HG03432 (cell line): ENCODE measurements at regions not wholly inside any gene's neighbourhood (a gene's known extent, or its start where the extent isn't known, plus 50 kb on each side); places are given as distances from the start of the nearest gene placed in this dataset.
A peak's percentile ranks its signal among the peaks of the same experiment; 100 is the strongest.

ENCODE experiments used
- ATAC-seq: cut with Tn5 transposase; IDR thresholded peaks from one replicate; pipeline ENCODE4 v1.9.1; 2021; ENCODE audit warnings: mild to moderate bottlenecking, moderate library complexity; ENCODE audit not compliant: unreplicated experiment

- no peak for ATAC-seq
These were observed 175.3 kb downstream of the ABHD5 start for GRCh38 chr3:43865887-43866528.

GRCh38 chr3:43866529-43867353, 176.0 kb downstream of the ABHD5 start:
- ATAC-seq = no peak

DNA sequence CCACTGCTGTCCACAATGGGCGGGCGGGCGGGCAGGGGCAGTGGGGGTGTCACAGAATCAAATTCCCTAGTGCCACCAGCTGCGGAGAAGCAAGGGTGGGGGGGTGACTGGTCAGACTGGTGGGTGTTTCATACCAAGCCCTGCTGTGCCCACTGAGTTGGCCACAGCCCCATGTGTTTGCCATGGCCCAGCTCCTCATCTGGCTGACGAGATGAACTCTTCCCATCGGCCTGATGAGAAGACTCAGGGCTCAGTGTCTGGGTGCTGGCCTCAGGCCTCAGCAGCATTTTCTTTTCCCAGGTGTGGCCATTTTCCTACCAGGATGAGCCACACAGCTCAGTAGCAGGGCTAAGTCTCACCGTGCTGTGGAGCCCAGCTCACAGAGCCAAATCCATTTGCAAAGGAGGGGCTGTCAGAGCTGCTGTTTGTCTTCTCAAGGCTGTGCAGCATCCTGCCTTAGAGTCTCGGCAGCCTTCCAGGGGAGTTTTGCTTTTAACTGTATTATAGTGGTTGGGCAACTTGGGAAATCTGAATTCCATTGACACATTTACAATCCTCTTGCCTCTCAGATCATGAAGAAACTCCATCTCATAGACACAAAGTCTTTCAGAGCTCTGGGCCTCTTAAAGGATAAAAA, 176.8 kb downstream of the ABHD5 start:
- no peak for ATAC-seq

DNA sequence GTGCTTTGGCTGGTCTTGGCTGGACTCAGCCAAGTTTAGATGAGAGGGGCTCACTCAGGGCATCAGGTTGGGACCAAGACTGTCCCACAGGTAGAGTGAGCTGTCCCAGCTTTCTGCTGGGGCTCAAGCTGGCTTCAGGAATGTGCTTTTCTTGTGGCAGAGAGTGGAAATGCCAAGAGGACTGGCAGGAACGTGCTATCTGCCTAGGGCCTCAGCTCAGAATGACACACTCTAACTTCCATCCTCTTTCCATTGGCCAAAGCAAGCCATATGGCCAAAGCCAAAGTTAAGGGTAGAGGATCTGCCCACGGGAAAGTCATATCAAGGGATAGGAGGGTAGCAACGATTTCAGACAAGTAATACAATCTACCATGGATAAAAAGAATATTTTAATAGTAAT, 178.8 kb downstream of the ABHD5 start:
- no peak for ATAC-seq

DNA sequence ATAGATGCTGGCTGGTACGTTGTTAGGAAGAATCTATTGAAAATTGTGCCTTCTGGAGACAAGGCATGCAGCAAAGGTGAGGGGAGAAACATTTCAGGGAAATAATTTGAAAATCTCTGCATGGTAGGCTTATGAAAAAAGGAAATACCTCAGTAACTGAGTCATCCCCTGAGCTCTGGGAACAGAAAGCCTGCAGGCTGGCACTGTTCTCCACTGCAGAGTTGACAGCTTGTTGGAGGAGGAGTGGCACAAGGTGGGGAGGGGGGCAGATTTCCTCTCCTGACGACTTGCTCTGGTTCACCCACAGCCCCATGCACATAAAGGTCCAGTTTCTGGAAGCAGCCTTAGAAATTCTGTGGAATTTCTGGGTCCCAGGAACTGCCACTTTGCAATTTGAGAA, 179.4 kb downstream of the ABHD5 start:
- ATAC-seq = no peak

DNA sequence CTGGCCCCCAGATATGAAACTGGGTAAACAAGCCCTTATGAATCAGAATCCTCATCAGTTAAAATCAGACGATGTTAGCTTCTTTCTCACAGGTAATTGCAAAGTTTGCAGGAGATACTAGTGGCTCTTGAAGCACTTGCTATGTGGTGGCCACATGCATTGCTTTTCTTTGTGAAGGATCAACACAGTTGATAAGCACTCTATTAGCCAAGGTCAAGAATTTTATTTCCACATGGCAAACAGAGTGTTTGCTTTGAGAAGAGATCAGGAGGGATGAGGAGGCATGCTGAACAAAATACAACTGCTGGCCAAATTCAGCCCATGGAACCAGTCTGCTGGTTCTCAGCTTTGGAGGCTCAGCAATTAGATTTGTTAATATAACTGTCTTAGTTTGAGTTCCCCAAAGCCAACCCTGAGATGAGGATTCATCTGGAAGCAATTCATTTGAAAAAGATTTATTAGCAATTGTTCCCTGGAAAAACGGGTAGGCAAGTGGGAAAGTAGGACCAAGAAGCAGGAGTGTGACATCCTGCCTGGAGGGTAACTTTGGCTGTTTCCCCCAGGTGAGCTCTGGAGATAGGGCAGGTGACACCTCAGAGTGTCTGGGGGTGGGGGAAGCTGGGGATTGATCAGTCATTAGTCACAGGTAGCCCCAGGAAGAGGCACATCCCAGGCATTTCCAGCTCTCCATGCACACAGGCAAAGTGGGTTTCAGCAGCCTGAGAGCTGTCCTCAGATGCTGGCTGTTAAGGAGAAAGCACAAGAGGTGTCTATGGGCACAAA, 180.3 kb downstream of the ABHD5 start:
- ATAC-seq = no peak

- no peak for ATAC-seq
These were observed 181.0 kb downstream of the ABHD5 start for GRCh38 chr3:43871627-43872245.

DNA sequence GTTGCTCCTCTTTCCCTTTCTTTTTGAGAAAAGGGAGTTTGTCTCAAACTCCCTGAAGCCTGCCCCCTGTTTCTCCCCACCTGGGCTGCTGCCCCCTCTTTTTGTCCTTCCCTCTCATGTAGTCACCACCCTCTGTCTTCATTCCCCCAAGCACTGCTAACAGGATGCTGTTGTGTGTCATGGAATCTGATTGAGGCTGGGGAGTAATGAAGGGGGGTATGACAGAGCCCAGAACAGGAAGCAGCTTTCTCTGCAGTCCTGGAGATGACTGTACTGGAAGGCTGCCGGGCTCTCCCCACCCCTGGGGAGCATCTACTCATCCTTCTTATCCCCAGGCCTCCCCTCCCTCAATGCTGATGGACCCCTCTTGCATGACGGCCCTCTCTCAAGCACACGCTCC, 181.6 kb downstream of the ABHD5 start:
- no peak for ATAC-seq

DNA sequence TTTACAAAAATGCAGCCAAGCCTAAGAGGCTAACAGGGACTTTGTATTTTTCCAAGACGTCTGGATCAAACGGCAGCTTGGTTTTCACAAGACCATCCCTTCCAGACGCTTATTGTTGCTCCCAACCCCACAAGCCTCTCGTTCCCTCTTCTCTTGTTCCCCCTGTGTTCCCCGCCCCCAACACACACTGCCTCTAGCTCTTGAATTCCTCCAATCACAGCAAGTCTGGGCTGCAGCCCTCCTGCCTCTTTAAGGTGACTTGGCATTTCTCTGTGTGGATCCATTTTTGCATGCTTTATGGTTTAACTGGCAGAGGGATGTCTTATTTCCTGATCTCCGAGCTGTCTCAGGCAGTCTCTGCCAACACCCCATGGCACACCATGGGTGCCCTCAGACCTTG, 182.2 kb downstream of the ABHD5 start:
- no peak for ATAC-seq

GRCh38 chr3:43873723-43874122, 183.0 kb downstream of the ABHD5 start:
- no peak for ATAC-seq

- ATAC-seq = no peak
These were observed 183.6 kb downstream of the ABHD5 start for GRCh38 chr3:43874290-43874689.

GRCh38 chr3:43874731-43875130, 184.0 kb downstream of the ABHD5 start:
- ATAC-seq = no peak

- no peak for ATAC-seq
These were observed 185.9 kb downstream of the ABHD5 start for GRCh38 chr3:43876648-43877047.

- no peak for ATAC-seq
These were observed 188.4 kb downstream of the ABHD5 start for GRCh38 chr3:43879166-43879565.

DNA sequence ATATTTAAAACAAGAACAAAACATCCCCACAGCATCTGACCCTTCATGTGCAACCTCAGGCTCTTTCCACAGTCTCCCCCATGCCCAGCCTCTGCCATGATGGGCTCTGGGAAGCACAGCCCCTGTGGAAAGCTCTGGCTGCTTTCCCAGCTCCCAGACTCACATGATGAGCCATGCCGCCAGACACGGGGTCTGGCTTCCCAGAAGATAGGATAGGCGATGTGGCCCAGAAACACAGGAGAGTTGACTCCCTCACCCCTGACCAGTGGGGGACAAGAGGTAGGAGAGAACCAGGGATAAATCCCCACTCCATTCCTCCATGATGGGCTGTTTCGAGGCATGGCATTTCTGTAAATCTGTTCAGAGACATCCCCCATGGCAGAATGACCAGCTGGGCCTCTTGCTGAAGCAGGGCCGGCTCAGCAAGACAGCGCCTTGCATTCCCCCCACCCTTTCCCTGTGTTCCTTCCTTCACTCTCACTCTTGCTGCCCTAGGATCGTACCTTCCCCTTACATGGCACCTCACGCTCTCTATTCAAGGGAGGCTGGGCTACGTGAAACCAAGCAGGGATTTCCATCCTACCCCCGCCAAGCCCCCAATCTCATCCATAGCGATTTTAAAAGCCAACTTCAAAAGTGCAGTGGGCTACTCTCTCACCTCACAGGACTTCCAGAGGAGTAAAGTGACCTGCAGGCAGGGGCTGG, 192.4 kb downstream of the ABHD5 start:
- no peak for ATAC-seq

DNA sequence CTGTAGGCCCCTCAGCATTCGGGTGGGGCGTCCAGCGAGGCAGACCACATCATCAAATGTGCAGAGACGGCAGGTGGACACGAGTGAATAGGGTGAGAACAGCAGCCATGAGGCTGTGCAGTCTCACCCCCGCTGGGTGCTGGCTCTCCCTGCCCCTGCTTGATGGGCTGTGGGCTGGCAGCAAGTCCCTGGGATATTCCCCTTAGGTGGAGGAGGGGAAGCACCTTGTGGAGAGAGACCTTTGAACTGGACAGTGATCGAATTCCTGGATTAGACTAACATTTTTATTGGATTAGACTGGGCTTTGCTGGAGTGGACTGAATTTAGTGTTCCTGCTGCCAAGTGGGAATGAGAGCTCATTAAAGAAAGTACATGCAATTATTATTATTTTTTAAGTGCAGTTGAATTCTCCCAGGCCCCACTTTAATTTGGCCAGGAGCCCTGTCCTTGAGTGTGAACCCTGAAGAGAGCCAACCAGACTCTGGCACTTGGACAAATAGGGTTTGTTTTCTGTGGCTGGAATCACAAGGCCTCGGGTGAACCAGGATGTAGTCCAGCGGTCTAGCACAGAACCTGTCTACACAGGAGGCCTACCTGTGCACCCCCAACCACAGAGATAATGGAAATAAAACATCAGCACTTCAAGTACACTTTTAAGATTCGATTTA, 193.1 kb downstream of the ABHD5 start:
- ATAC-seq = no peak

DNA sequence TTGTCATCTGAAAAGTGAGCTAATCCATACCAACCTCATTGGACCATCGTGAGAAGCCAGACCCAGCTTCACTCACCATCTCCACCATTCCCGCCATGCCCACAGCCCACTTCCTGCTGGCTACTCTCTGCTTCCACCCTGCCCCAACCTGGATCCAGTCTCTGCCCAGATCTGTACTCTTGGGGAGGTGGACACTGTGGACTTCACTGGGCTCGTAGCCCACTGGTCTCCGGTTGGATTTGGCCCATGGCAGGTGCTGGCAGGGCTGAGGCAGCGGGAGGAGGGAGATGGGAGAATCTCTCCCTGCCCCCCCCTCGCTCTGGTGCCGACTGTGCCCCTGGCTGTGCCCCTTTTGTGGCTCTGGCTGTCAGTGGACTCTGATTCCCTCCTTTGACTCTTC, 193.8 kb downstream of the ABHD5 start:
- ATAC-seq = no peak

- no peak for ATAC-seq
These were observed 195.3 kb downstream of the ABHD5 start for GRCh38 chr3:43885908-43886618.

- peak; percentile 21 for ATAC-seq
These were observed 201.3 kb downstream of the ABHD5 start for GRCh38 chr3:43892061-43892460.
